ENCODE measurements at regions not wholly inside any gene's neighbourhood (a gene's known extent, or its start where the extent isn't known, plus 50 kb on each side); places are given as distances from the start of the nearest gene placed in this dataset.

DNA sequence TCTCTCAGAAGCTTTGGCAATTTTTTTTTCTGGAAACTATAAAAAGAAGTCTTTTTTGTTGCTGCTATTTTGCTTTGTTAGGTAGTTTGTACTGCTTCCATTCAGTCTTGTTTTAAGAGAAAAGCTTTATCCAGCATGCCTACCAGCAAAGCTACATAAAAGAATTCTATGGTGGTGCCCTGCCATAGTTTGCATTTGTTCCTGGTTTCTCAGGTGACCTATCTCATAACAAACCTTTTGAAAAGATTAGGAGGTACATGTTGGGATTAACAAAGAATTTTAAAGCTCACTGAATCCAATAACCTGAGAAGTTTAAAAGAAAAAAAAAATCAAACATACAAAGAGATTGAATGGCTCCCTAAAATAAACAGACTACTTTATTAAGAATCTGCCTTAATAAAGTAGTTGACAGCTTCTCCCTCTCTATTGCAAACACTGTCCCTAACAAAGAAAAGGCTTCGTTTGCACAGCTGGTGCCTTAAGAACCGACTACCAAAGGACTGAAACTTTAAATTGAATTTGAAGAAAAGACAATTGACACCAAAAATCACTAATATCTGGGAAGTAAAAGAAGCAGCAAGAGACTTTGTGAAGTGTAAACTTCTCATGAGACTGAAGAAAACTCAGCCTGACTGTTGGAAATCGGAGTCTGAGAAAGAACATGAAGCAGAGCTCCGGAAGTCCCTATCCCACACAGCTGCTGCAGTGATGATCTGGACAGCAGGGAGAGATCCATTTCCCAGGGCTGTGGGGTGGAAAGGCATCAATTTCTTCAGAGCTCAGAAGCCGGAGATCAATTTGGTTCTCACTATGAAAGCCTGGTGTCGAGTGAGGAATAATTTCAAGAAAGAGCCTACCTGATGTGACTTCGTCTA lies 102.7 kb upstream of the PLEKHA5 start:
- Histone ChIP-seq H3K27me3 (no peaks in the 10 kb centered on the region), H3K4me1 (no peaks in the 10 kb centered on the region), H3K9me3 (no peaks in the 10 kb centered on the region), H3K36me3 (no peaks in the 10 kb centered on the region), H3K4me3 (no peak overlapping the region), H3K27ac (no peak overlapping the region)
- no peak for DNase-seq (ENCODE audit: low spot score in 2 of 2)
- TF ChIP-seq, protein P1, sequence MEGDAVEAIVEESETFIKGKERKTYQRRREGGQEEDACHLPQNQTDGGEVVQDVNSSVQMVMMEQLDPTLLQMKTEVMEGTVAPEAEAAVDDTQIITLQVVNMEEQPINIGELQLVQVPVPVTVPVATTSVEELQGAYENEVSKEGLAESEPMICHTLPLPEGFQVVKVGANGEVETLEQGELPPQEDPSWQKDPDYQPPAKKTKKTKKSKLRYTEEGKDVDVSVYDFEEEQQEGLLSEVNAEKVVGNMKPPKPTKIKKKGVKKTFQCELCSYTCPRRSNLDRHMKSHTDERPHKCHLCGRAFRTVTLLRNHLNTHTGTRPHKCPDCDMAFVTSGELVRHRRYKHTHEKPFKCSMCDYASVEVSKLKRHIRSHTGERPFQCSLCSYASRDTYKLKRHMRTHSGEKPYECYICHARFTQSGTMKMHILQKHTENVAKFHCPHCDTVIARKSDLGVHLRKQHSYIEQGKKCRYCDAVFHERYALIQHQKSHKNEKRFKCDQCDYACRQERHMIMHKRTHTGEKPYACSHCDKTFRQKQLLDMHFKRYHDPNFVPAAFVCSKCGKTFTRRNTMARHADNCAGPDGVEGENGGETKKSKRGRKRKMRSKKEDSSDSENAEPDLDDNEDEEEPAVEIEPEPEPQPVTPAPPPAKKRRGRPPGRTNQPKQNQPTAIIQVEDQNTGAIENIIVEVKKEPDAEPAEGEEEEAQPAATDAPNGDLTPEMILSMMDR (IDR thresholded peaks at IDR 0.05): no peak
- intact Hi-C loops (cut with DNase I): no loop called here

DNA sequence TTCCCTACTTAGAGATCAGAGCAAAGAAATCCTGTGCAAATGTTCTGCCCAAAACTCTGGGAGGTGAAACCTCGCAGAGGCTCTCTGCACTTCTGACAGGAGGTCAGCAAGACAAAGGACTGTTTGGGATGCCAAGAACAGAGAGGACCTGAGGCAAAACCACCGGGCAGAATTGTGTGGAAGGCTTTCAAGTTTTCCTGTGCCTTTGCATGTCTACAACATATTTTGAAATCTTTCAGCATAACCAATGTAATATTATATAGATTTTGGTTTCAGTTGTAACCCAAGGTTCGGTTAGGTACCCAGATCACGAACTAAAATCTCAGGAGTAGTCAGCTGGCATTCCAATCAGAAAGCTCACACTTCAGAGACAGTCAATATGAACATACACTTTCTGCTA lies 99.4 kb upstream of the PLEKHA5 start:
- Histone ChIP-seq H3K4me3 (no peak overlapping the region), H3K27ac (no peak overlapping the region), H3K36me3 (no peaks in the 10 kb centered on the region), H3K9me3 (no peaks in the 10 kb centered on the region), H3K27me3 (no peaks in the 10 kb centered on the region), H3K4me1 (no peaks in the 10 kb centered on the region)
- intact Hi-C loops (cut with DNase I): no loop called here
- TF ChIP-seq, protein P1 (IDR thresholded peaks at IDR 0.05): no peak
- no peak for DNase-seq (ENCODE audit: low spot score in 2 of 2)

DNA sequence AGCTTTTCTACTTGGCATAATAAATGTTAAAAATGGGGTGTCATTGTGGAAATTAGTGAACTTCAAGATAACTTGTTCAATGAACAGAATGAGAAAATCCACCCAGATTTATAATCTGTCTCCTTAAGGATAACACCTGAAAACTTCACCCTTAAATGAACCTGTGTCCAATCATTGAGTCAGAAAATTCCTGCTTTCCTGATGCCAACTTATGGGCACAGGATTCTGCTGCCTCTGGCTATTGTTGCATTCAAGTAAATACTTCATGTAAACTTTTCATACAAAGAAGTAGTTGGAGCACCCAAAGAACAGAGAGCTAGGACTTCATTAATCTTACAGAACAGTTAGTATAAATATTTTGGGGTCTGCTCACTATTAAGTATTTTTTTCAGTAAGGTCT lies 98.9 kb upstream of the PLEKHA5 start:
- Histone ChIP-seq H3K36me3 (no peaks in the 10 kb centered on the region), H3K4me3 (no peak overlapping the region), H3K4me1 (no peaks in the 10 kb centered on the region), H3K9me3 (no peaks in the 10 kb centered on the region), H3K27me3 (no peaks in the 10 kb centered on the region), H3K27ac (no peak overlapping the region)
- intact Hi-C loops (cut with DNase I): no loop called here
- DNase-seq (ENCODE audit: low spot score in 2 of 2): no peak
- TF ChIP-seq, protein P1 (IDR thresholded peaks at IDR 0.05): no peak

DNA sequence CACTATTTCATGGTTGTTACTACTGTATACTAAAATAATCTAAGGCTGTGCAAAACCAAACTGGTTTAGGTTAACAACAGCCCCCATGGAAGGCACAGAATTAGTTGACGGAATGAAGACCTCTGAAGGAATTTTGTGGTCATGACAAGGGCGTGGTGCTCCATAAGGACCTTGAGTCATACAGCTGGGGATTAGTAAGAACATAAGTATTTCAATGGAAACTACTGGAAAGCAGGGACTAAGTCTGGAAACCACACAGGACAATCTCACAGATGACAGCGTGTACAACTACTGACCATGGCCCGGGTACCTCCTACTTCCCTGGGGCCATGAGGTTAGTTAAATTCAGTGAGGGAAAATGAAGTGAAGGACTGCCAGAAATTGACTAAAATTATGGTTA lies 98.5 kb upstream of the PLEKHA5 start:
- no peak overlapping the region for H3K27ac ChIP-seq
- no peaks in the 10 kb centered on the region for H3K36me3 ChIP-seq
- H3K27me3 ChIP-seq: no peaks in the 10 kb centered on the region
- no peak for DNase-seq (ENCODE audit: low spot score in 2 of 2)
- TF ChIP-seq, protein P1 (IDR thresholded peaks at IDR 0.05): no peak
- H3K9me3 ChIP-seq: no peaks in the 10 kb centered on the region
- intact Hi-C loops (cut with DNase I): no loop called here
- no peaks in the 10 kb centered on the region for H3K4me1 ChIP-seq
- no peak overlapping the region for H3K4me3 ChIP-seq

DNA sequence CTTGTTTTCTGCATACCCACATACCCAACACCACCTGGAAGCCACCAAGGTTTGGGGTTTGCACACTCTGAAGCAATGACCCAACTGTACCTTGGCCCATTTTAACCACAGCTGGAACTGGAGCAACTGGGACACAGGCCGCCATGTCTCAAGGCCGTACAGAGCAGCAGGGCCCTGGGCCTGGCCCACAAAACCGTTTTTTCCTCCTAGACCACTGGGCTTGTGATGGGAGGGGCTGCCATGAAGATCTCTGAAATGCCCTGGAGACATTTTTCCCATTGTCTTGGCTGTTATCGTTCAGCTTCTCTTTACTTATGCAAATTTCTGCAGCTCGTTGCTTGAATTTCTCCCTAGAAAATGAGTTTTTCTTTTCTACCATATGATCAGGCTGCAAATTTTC lies 96.7 kb upstream of the PLEKHA5 start:
- no peak for DNase-seq (ENCODE audit: low spot score in 2 of 2)
- H3K9me3 ChIP-seq: no peaks in the 10 kb centered on the region
- intact Hi-C loops (cut with DNase I): no loop called here
- TF ChIP-seq, protein P1 (IDR thresholded peaks at IDR 0.05): no peak
- no peak overlapping the region for H3K27ac ChIP-seq
- H3K36me3 ChIP-seq: no peaks in the 10 kb centered on the region
- H3K27me3 ChIP-seq: no peaks in the 10 kb centered on the region
- no peaks in the 10 kb centered on the region for H3K4me1 ChIP-seq
- no peak overlapping the region for H3K4me3 ChIP-seq
